ENCODE measurements at regions not wholly inside any gene's neighbourhood (a gene's known extent, or its start where the extent isn't known, plus 50 kb on each side); places are given as distances from the start of the nearest gene placed in this dataset.

DNA sequence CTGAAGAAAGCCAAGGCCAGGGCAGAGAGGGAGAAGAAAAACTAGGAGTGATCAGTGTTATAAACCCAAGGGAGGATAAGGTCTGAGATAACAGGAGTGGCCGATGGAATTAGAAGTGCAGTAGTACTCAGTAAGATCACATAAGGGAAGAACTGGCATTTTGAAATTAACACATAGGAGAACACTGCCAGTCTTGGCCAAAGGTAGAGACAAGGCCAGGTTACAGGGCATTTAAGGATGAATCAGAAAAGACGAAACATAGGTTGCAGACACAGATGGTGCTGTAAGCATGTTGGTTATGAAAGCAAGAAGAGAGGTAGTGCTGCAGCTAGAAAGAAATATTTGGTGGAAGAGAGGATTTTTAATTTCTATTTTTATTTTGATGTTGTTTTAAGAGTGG lies 278.9 kb upstream of the SNX7 start:
- Histone ChIP-seq H3K4me1 (ENCODE audit: control insufficient read depth, insufficient read depth, low read length) (no peaks in the 10 kb centered on the region), H3K9ac (ENCODE audit: control insufficient read depth, insufficient read depth, low read length) (no peak overlapping the region), H3K4me3 (no peak overlapping the region), H2AFZ (ENCODE audit: control insufficient read depth, low read depth, low read length) (no peak overlapping the region), H3K27ac (ENCODE audit: control insufficient read depth, insufficient read depth) (no peak overlapping the region), H3K36me3 (ENCODE audit: control insufficient read depth in 2 of 2, insufficient read depth in 2 of 2, low read length in 1 of 2) (no peaks in the 10 kb centered on the region), H3K4me2 (ENCODE audit: control insufficient read depth, insufficient read depth) (no peak overlapping the region), H4K20me1 (ENCODE audit: control insufficient read depth, insufficient read depth) (no peaks in the 10 kb centered on the region), H3K27me3 (replicated peaks in 1 of 2; ENCODE audit: control insufficient read depth in 2 of 2, insufficient read depth in 2 of 2, low read length in 1 of 2) (no peaks in the 10 kb centered on the region), H3K79me2 (ENCODE audit: control insufficient read depth, insufficient read depth, low read length) (no peaks in the 10 kb centered on the region), H3K9me3 (replicated peaks; ENCODE audit: control insufficient read depth, insufficient read depth, low read length) (no peaks in the 10 kb centered on the region)
- SMC1A ChIA-PET (ENCODE audit: uncharacterized antibody, unreplicated experiment), result no interaction called here
- CTCF ChIA-PET, result no interaction called here
- no peak for TF ChIP-seq USF2 (IDR thresholded peaks at IDR 0.05; ENCODE audit: borderline replicate concordance, low read depth, low read length)
- no peak for TF ChIP-seq TBL1XR1 (IDR thresholded peaks at IDR 0.05; ENCODE audit: low read depth, low read length)
- TF ChIP-seq BMI1 (IDR thresholded peaks at IDR 0.05; ENCODE audit: borderline replicate concordance), result no peak
- TF ChIP-seq, protein P1, sequence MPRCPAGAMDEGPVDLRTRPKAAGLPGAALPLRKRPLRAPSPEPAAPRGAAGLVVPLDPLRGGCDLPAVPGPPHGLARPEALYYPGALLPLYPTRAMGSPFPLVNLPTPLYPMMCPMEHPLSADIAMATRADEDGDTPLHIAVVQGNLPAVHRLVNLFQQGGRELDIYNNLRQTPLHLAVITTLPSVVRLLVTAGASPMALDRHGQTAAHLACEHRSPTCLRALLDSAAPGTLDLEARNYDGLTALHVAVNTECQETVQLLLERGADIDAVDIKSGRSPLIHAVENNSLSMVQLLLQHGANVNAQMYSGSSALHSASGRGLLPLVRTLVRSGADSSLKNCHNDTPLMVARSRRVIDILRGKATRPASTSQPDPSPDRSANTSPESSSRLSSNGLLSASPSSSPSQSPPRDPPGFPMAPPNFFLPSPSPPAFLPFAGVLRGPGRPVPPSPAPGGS (IDR thresholded peaks at IDR 0.05; ENCODE audit: borderline replicate concordance, insufficient read depth, low read depth, low read length, poor library complexity, severe bottlenecking), result no peak
- RAD21 ChIA-PET (ENCODE audit: unreplicated experiment), result no interaction called here
- FAIRE-seq (no peak), DNase-seq (ENCODE audit: low read depth, low spot score) (no peak), ATAC-seq (no peak)
- intact Hi-C loops (cut with micrococcal nuclease; ENCODE audit: unreplicated experiment) (no loop called here), in situ Hi-C loops (cut with MboI) (no loop called here)
- 43% methylated on average over 2 of the region's 2 CpGs for WGBS (ENCODE audit: insufficient coverage, insufficient replicate concordance, low lambda C conversion rate, missing lambda C conversion rate)
- BruUV-seq (replicated peaks), result no TSS peak
- POLR2A ChIA-PET, result no interaction called here

GRCh38 chr1:98374098-98374497 lies 287.4 kb upstream of the SNX7 start:
- Histone ChIP-seq H3K27ac (ENCODE audit: control insufficient read depth, insufficient read depth) (no peak overlapping the region), H4K20me1 (ENCODE audit: control insufficient read depth, insufficient read depth) (no peaks in the 10 kb centered on the region), H3K36me3 (ENCODE audit: control insufficient read depth in 2 of 2, insufficient read depth in 2 of 2, low read length in 1 of 2) (no peaks in the 10 kb centered on the region), H3K4me1 (ENCODE audit: control insufficient read depth, insufficient read depth, low read length) (no peaks in the 10 kb centered on the region), H2AFZ (ENCODE audit: control insufficient read depth, low read depth, low read length) (no peak overlapping the region), H3K27me3 (replicated peaks in 1 of 2; ENCODE audit: control insufficient read depth in 2 of 2, insufficient read depth in 2 of 2, low read length in 1 of 2) (no peaks in the 10 kb centered on the region), H3K79me2 (ENCODE audit: control insufficient read depth, insufficient read depth, low read length) (no peaks in the 10 kb centered on the region), H3K4me3 (no peak overlapping the region), H3K4me2 (ENCODE audit: control insufficient read depth, insufficient read depth) (no peak overlapping the region), H3K9ac (ENCODE audit: control insufficient read depth, insufficient read depth, low read length) (no peak overlapping the region), H3K9me3 (replicated peaks; ENCODE audit: control insufficient read depth, insufficient read depth, low read length) (no peaks in the 10 kb centered on the region)
- in situ Hi-C loops (cut with MboI) (no loop called here), intact Hi-C loops (cut with micrococcal nuclease; ENCODE audit: unreplicated experiment) (no loop called here)
- CTCF ChIA-PET, result no interaction called here
- FAIRE-seq (no peak), DNase-seq (ENCODE audit: low read depth, low spot score) (no peak), ATAC-seq (no peak)
- BruUV-seq (replicated peaks), result no TSS peak
- RAD21 ChIA-PET (ENCODE audit: unreplicated experiment), result no interaction called here
- WGBS (ENCODE audit: insufficient coverage, insufficient replicate concordance, low lambda C conversion rate, missing lambda C conversion rate), result 0% methylated on average over 2 of the region's 2 CpGs
- SMC1A ChIA-PET (ENCODE audit: uncharacterized antibody, unreplicated experiment), result interaction anchor here (0.6 kb wide), 1 partner anchor 298 kb away, joined by 4 read pairs; no protein-coding TSS in a partner anchor
- POLR2A ChIA-PET, result no interaction called here
- TF ChIP-seq REST (IDR thresholded peaks at IDR 0.05; ENCODE audit: low read depth, low read length), result no peak
- no peak for TF ChIP-seq HSF1 (IDR thresholded peaks at IDR 0.05; ENCODE audit: low read depth, low read length)
- TF ChIP-seq SREBF2 (IDR thresholded peaks at IDR 0.05; ENCODE audit: low read length), result no peak

Data from GM12878 (cell line).